HG02763 (cell line): ENCODE measurements at regions not wholly inside any gene's neighbourhood (a gene's known extent, or its start where the extent isn't known, plus 50 kb on each side); places are given as distances from the start of the nearest gene placed in this dataset.
"Not testable (repeated sequence)": the region's sequence is repeated elsewhere in the genome, so short reads cannot be mapped to it uniquely, and the experiment has no call there.

Experiments
- ATAC-seq: cut with Tn5 transposase; IDR thresholded peaks from one replicate; pipeline ENCODE4 v1.9.1; 2021; ENCODE audit warnings: mild to moderate bottlenecking, moderate library complexity; ENCODE audit not compliant: unreplicated experiment

GRCh38 chr12:25861226-25861625 is 97.3 kb upstream of the RASSF8 start:
- ATAC-seq: no peak

GRCh38 chr12:25864306-25865276 is 93.9 kb upstream of the RASSF8 start:
- ATAC-seq: no peak

GRCh38 chr12:25866586-25867378 is 91.7 kb upstream of the RASSF8 start:
- ATAC-seq: no peak

- ATAC-seq: no peak
Observed at GRCh38 chr12:25868193-25868592, 90.3 kb upstream of the RASSF8 start.

GRCh38 chr12:25872137-25872536 is 86.3 kb upstream of the RASSF8 start:
- ATAC-seq: no peak

- ATAC-seq: no peak
Observed at GRCh38 chr12:25875661-25876060, 82.8 kb upstream of the RASSF8 start.

- no peak for ATAC-seq
Observed at GRCh38 chr12:25876383-25877045, 82.0 kb upstream of the RASSF8 start.

GRCh38 chr12:25877446-25877845 is 81.0 kb upstream of the RASSF8 start:
- no peak for ATAC-seq

- no peak for ATAC-seq
Observed at GRCh38 chr12:25882266-25882665, 76.2 kb upstream of the RASSF8 start.

GRCh38 chr12:25883026-25883916 is 75.2 kb upstream of the RASSF8 start:
- ATAC-seq: no peak

- no peak for ATAC-seq
Observed at GRCh38 chr12:25884024-25884919, 74.2 kb upstream of the RASSF8 start.

GRCh38 chr12:25884920-25885234 is 73.6 kb upstream of the RASSF8 start:
- ATAC-seq: no peak

GRCh38 chr12:25886396-25886795 is 72.1 kb upstream of the RASSF8 start:
- no peak for ATAC-seq

GRCh38 chr12:25887367-25887766 is 71.1 kb upstream of the RASSF8 start:
- ATAC-seq: no peak

GRCh38 chr12:25889185-25889584 is 69.3 kb upstream of the RASSF8 start:
- ATAC-seq: no peak

- ATAC-seq: not testable (repeated sequence)
Observed at GRCh38 chr12:25891095-25891494, 67.4 kb upstream of the RASSF8 start.

GRCh38 chr12:25894759-25895158 is 63.7 kb upstream of the RASSF8 start:
- ATAC-seq: no peak

GRCh38 chr12:25896981-25897380 is 61.5 kb upstream of the RASSF8 start:
- no peak for ATAC-seq

GRCh38 chr12:25903603-25904245 is 54.8 kb upstream of the RASSF8 start:
- ATAC-seq: no peak
